Ureter (tissue), 1 donor: ENCODE measurements at regions not wholly inside any gene's neighbourhood (a gene's known extent, or its start where the extent isn't known, plus 50 kb on each side); places are given as distances from the start of the nearest gene placed in this dataset.

Experiments used
- DNase-seq: peaks from one replicate; pipeline ENCODE4 v3.0.0-alpha.2; 2020; ENCODE audit warnings: low spot score
- donor health status: DM: yes; HTN: yes; CAD: no.

DNA sequence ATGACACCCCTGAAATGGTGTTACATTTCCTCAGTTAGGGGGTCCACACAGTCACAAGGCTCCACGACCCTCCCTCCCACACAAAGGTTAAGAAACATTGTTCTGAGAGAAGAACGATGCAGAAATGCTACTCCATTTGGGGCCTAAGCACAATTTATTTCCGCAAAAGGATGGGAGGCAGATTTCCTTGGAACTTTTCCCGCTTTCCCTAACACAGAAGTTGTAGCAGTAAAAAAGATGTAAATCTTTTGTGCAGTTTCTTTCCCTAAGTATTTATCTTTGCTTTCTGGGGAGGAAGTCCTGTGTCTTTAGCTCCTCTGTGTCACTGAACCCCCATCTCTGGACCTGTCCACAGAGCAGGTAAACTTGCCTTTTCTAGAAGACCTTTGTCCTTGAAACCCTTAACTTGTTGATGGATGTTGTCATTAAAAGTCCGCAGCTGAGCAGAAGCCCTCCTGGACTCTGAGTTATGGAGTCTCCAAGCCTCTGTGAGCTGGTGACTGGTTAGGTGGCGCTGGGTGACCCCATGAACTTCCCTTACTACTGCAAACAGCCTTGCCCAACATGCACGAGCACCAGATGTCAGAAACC lies 67.2 kb upstream of the SHISA3 start:
- DNase-seq: no peak

- DNase-seq: no peak
These were observed 66.2 kb upstream of the SHISA3 start for GRCh38 chr4:42331040-42331439.

DNA sequence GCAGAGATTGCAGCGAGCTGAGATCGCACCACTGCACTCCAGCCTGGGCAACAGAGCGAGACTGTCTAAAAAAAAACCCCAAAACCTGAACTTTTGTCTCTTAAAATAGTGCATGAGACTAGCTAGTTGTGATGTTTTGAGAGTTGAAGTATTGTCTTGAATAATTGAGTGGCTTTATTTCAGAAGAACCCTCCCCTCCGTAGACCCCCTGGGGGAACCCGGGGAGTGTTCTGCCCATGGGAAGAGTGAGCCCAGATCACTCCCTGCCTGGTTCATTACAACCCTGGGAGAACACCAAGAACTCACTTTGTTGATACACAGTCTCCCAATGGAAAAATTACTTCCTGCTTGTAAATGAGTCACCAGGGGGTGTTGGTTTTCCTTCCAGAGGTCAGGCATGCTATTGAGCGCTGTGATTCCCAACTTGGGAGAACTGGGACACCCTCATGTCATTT lies 65.3 kb upstream of the SHISA3 start:
- no peak for DNase-seq

DNA sequence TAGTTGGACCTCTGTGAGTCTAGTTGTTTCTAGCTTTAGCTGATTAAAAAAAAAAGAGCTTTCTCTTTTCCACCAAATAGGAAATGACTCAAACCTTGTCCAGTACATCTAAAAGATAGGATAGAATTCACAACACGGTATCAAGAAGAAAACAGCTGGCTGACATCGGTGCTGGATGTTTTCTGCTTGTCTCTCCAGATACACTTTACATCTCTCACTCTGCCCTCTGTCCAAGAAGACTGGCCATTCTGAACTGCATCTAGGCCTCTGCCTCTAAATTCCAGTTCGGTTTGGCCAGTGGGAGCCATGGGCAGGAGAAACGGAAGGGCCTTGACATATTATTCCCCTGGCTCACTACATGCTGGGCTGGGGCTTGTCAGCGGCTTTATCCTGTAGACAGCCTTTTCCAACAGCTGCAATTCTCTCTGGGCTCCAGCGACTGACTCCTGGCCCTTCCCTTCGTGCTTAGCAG lies 57.3 kb upstream of the SHISA3 start:
- DNase-seq: no peak

DNA sequence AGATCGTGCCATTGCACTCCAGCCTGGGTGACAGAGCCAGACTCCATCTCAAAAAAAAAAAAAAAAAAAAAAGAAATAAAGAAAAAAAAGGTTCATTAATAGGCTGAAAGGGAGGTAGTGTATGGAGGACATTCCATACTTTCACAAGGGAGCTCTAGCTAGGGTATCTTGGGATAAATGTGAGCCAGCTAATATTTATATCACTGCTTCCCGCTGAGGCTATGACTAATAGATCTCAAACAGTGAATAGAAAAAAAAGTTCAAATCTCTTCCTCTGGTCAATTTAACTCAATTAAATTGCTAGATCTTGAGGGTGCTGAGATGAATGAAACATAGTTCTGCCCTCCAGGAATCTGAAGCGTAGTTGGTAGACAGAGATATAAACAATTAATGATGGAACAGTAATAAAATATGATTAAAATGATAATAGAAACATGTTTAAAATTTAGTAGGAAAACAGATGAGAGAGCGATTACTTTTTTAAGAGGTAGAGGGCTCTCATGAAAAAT lies 55.7 kb upstream of the SHISA3 start:
- DNase-seq: no peak

- no peak for DNase-seq
These were observed 54.8 kb upstream of the SHISA3 start for GRCh38 chr4:42342459-42342858.

DNA sequence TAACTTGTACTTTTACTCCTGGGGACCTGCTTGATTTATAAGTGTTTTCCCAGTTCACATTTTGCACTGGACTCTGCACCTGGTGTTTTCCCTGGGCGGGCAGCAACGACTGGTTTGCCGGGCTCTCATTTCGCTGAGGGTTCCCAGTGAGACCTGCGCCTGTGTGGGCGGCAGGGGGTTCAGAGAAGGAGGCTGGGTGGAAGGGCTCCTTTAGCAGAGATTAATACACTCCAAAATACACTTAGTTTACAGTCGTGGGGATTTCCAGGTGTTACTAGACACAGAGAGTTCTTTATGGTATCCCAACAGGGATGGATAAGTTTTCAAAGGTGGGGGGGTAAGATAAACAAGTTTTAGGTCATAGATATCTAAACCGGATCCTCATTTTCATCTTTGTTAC lies 53.0 kb upstream of the SHISA3 start:
- no peak for DNase-seq

DNA sequence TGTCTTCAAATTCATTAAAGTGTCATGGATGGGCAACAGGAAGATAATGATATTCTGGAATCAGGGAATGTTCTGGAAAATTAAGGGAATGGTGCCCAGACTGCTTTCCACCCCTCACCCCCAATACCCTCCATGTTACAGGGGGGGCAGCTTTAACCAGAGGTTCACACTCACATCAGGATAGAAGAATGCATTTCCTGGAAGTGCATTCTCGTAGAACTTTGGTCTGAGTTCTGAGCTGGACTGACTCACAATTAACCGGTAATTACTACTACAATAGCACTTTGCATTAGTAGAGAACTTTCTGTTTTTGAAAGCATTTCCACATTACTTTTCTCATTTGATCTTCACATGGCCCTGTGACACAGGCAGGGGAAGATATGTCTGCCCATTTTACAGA lies 52.5 kb upstream of the SHISA3 start:
- no peak for DNase-seq

- DNase-seq: no peak
These were observed 51.2 kb upstream of the SHISA3 start for GRCh38 chr4:42345962-42346544.

- DNase-seq: no peak
These were observed 50.2 kb upstream of the SHISA3 start for GRCh38 chr4:42347076-42347475.
